ENCODE measurements at regions not wholly inside any gene's neighbourhood (a gene's known extent, or its start where the extent isn't known, plus 50 kb on each side); places are given as distances from the start of the nearest gene placed in this dataset.

GRCh38 chr9:91053824-91054223, 252.2 kb downstream of the SYK start:
- TF ChIP-seq, protein P1, sequence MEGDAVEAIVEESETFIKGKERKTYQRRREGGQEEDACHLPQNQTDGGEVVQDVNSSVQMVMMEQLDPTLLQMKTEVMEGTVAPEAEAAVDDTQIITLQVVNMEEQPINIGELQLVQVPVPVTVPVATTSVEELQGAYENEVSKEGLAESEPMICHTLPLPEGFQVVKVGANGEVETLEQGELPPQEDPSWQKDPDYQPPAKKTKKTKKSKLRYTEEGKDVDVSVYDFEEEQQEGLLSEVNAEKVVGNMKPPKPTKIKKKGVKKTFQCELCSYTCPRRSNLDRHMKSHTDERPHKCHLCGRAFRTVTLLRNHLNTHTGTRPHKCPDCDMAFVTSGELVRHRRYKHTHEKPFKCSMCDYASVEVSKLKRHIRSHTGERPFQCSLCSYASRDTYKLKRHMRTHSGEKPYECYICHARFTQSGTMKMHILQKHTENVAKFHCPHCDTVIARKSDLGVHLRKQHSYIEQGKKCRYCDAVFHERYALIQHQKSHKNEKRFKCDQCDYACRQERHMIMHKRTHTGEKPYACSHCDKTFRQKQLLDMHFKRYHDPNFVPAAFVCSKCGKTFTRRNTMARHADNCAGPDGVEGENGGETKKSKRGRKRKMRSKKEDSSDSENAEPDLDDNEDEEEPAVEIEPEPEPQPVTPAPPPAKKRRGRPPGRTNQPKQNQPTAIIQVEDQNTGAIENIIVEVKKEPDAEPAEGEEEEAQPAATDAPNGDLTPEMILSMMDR (IDR thresholded peaks at IDR 0.05) = no peak
- TF ChIP-seq JUND (IDR thresholded peaks at IDR 0.05) (no peak), TAF1 (IDR thresholded peaks at IDR 0.05; ENCODE audit: borderline replicate concordance, low read depth, low read length) (no peak), USF1 (IDR thresholded peaks at IDR 0.05; ENCODE audit: borderline replicate concordance, low read depth) (no peak), FOXM1 (IDR thresholded peaks at IDR 0.05; ENCODE audit: low read depth) (no peak), RAD21 (IDR thresholded peaks at IDR 0.05; ENCODE audit: low read length) (no peak), FOXJ3 (CRISPR knock-in tag; IDR thresholded peaks at IDR 0.05) (no peak), MAX (IDR thresholded peaks at IDR 0.05; ENCODE audit: low read depth) (no peak), ZBTB33 (IDR thresholded peaks at IDR 0.05; ENCODE audit: borderline replicate concordance, low read depth) (no peak), POLR2AphosphoS5 (IDR thresholded peaks at IDR 0.05; ENCODE audit: low read depth, low read length) (no peak), RCOR1 (IDR thresholded peaks at IDR 0.05; ENCODE audit: low read length) (no peak), MEF2A (IDR thresholded peaks at IDR 0.05; ENCODE audit: borderline replicate concordance, low read depth) (no peak)
- TF ChIP-seq, protein P2, sequence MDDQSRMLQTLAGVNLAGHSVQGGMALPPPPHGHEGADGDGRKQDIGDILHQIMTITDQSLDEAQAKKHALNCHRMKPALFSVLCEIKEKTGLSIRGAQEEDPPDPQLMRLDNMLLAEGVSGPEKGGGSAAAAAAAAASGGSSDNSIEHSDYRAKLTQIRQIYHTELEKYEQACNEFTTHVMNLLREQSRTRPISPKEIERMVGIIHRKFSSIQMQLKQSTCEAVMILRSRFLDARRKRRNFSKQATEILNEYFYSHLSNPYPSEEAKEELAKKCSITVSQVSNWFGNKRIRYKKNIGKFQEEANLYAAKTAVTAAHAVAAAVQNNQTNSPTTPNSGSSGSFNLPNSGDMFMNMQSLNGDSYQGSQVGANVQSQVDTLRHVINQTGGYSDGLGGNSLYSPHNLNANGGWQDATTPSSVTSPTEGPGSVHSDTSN (IDR thresholded peaks at IDR 0.05) = no peak
